GDM1 (cell line): ENCODE measurements at regions not wholly inside any gene's neighbourhood (a gene's known extent, or its start where the extent isn't known, plus 50 kb on each side); places are given as distances from the start of the nearest gene placed in this dataset.
"Not testable (repeated sequence)": the region's sequence is repeated elsewhere in the genome, so short reads cannot be mapped to it uniquely, and the experiment has no call there.

Source experiments
- DNase-seq: peaks from one replicate; lab custom pipeline; 2025; lab: John Stamatoyannopoulos, UW

GRCh38 chr11:27241311-27242122, 121.5 kb downstream of the CCDC34 start:
- no peak for DNase-seq

GRCh38 chr11:27239305-27239942, 123.6 kb downstream of the CCDC34 start:
- no peak for DNase-seq

- DNase-seq = no peak
Measured at GRCh38 chr11:27238811-27239210, 124.2 kb downstream of the CCDC34 start.

GRCh38 chr11:27237643-27238042, 125.4 kb downstream of the CCDC34 start:
- no peak for DNase-seq

- no peak for DNase-seq
Measured at GRCh38 chr11:27234961-27235360, 128.1 kb downstream of the CCDC34 start.

- no peak for DNase-seq
Measured at GRCh38 chr11:27234043-27234668, 128.9 kb downstream of the CCDC34 start.

- DNase-seq = no peak
Measured at GRCh38 chr11:27233654-27234042, 129.4 kb downstream of the CCDC34 start.

- no peak for DNase-seq
Measured at GRCh38 chr11:27231530-27231929, 131.5 kb downstream of the CCDC34 start.

GRCh38 chr11:27230192-27230572, 132.8 kb downstream of the CCDC34 start:
- no peak for DNase-seq

- no peak for DNase-seq
Measured at GRCh38 chr11:27229511-27230191, 133.4 kb downstream of the CCDC34 start.

- DNase-seq = no peak
Measured at GRCh38 chr11:27228906-27229290, 134.1 kb downstream of the CCDC34 start.

GRCh38 chr11:27228232-27228905, 134.6 kb downstream of the CCDC34 start:
- no peak for DNase-seq

GRCh38 chr11:27227736-27228135, 135.3 kb downstream of the CCDC34 start:
- DNase-seq = no peak

GRCh38 chr11:27219487-27220039, 143.5 kb downstream of the CCDC34 start:
- not testable (repeated sequence) for DNase-seq

GRCh38 chr11:27218421-27219038, 144.5 kb downstream of the CCDC34 start:
- DNase-seq = no peak

- no peak for DNase-seq
Measured at GRCh38 chr11:27217948-27218420, 145.0 kb downstream of the CCDC34 start.

GRCh38 chr11:27217496-27217895, 145.5 kb downstream of the CCDC34 start:
- no peak for DNase-seq

- no peak for DNase-seq
Measured at GRCh38 chr11:27216270-27217149, 146.5 kb downstream of the CCDC34 start.

GRCh38 chr11:27215471-27216269, 147.3 kb downstream of the CCDC34 start:
- DNase-seq = no peak
